A673 (cell line): ENCODE measurements at regions not wholly inside any gene's neighbourhood (a gene's known extent, or its start where the extent isn't known, plus 50 kb on each side); places are given as distances from the start of the nearest gene placed in this dataset.

ENCODE experiments used
- BruUV-seq: library from RNA; stranded (reverse); fragments of 400-500 nt; replicated peaks from 2 replicates; lab custom pipeline; 2021; lab: Mats Ljungman, UMichigan
- CTCF ChIA-PET: fragments of 300-600 bp; sonication (Branson Sonifier 250); formaldehyde crosslinking; loops from one replicate; lab custom pipeline; 2022; ENCODE audit warnings: antibody characterized with exemption; lab: Charles Lee
- POLR2A ChIA-PET: fragments of 300-600 bp; sonication (Branson Sonifier 250); formaldehyde crosslinking; loops from one replicate; lab custom pipeline; 2022; ENCODE audit warnings: antibody characterized with exemption; ENCODE audit not compliant: low non-redundant PET; lab: Charles Lee
- DNase-seq: peaks from one replicate; pipeline ENCODE4 v3.0.0-alpha.2; 2015; ENCODE audit warnings: low spot score
- H3K27ac ChIP-seq: fragments of 200-600 bp; sonication (generic); 2 replicates; pipeline ENCODE4 v1.5.1; 2016; ENCODE audit warnings: mixed run types, low read depth, mild to moderate bottlenecking, mixed read lengths, antibody characterized with exemption, low read length; ENCODE audit not compliant: poor library complexity, severe bottlenecking
- H3K27me3 ChIP-seq: fragments of 200-600 bp; sonication (generic); replicated peaks from 2 replicates; pipeline ENCODE4 v1.6.1; 2017; ENCODE audit warnings: mixed run types, low read depth, mild to moderate bottlenecking, mixed read lengths, antibody characterized with exemption, low read length; ENCODE audit not compliant: insufficient read depth, poor library complexity
- H3K36me3 ChIP-seq: fragments of 200-600 bp; sonication (generic); 2 replicates; pipeline ENCODE4 v1.6.1; 2016; ENCODE audit warnings: mixed run types, mild to moderate bottlenecking, mixed read lengths, antibody characterized with exemption, low read length; ENCODE audit not compliant: insufficient read depth, poor library complexity, severe bottlenecking
- H3K4me1 ChIP-seq: fragments of 200-600 bp; sonication (generic); 2 replicates; pipeline ENCODE4 v1.6.1; 2017; ENCODE audit warnings: mixed run types, mild to moderate bottlenecking, mixed read lengths, antibody characterized with exemption, low read length; ENCODE audit not compliant: insufficient read depth, poor library complexity, severe bottlenecking
- H3K4me3 ChIP-seq: fragments of 200-600 bp; sonication (generic); 2 replicates; pipeline ENCODE4 v1.5.1; 2016; ENCODE audit warnings: low read depth, mixed run types, mild to moderate bottlenecking, mixed read lengths, low read length; ENCODE audit not compliant: poor library complexity, severe bottlenecking
- H3K9me3 ChIP-seq: fragments of 200-600 bp; sonication (generic); 2 replicates; pipeline ENCODE4 v1.6.1; 2016; ENCODE audit warnings: mixed run types, low read depth, mild to moderate bottlenecking, mixed read lengths, antibody characterized with exemption, low read length; ENCODE audit not compliant: poor library complexity, severe bottlenecking
- CTCF ChIP-seq: fragments of 300-800, 200-600 bp; sonication (generic); conservative IDR thresholded peaks from 2 replicates; pipeline ENCODE4 v1.5.1; 2017; ENCODE audit warnings: low read depth, mild to moderate bottlenecking, antibody characterized with exemption, low read length, moderate library complexity, mixed read lengths
- EZH2 ChIP-seq: fragments of 200-600 bp; sonication (generic); IDR thresholded peaks from 2 replicates; pipeline ENCODE4 v1.6.1; 2017; ENCODE audit warnings: borderline replicate concordance, low read depth, mild to moderate bottlenecking, mixed read lengths, antibody characterized with exemption, low read length; ENCODE audit not compliant: poor library complexity, severe bottlenecking
- intact Hi-C: fragments of 100-400 bp; cut with micrococcal nuclease; formaldehyde crosslinking; loops from one replicate; pipeline ENCODE4 v1.10.0; 2022; ENCODE audit not compliant: unreplicated experiment

- BruUV-seq = no TSS peak
- H3K27me3 ChIP-seq = no peaks in the 10 kb centered on the region
- no peak for TF ChIP-seq CTCF
- ChIA-PET CTCF (no interaction called here), POLR2A (no interaction called here)
- no peak for DNase-seq
- peaks cover 28% of the 10 kb centered on the region for H3K4me1 ChIP-seq
- intact Hi-C loops = no loop called here
- no peak overlapping the region for H3K4me3 ChIP-seq
- no peaks in the 10 kb centered on the region for H3K9me3 ChIP-seq
- H3K36me3 ChIP-seq = no peaks in the 10 kb centered on the region
- H3K27ac ChIP-seq = peak overlapping the region; percentile 58
Measured at GRCh38 chr3:189493271-189493670, 137.9 kb upstream of the TP63 start.

- Histone ChIP-seq H3K4me3 (no peak overlapping the region), H3K27ac (peak overlapping the region; percentile 99), H3K27me3 (no peaks in the 10 kb centered on the region), H3K9me3 (no peaks in the 10 kb centered on the region), H3K4me1 (peaks cover 30% of the 10 kb centered on the region), H3K36me3 (no peaks in the 10 kb centered on the region)
- intact Hi-C loops = no loop called here
- ChIA-PET CTCF (no interaction called here), POLR2A (interaction anchor here (0.7 kb wide), 1 partner anchor 14 kb away, joined by 6 read pairs; no protein-coding TSS in a partner anchor)
- no peak for DNase-seq
- TF ChIP-seq EZH2 = no peak
- TF ChIP-seq CTCF = no peak
- no TSS peak for BruUV-seq
Measured at GRCh38 chr3:189494632-189495031, 136.6 kb upstream of the TP63 start.

- POLR2A ChIA-PET = interaction anchor here (0.6 kb wide), 1 partner anchor 81 kb away, joined by 3 read pairs; no protein-coding TSS in a partner anchor
- no TSS peak for BruUV-seq
- Histone ChIP-seq H3K27ac (peak overlapping the region; percentile 99), H3K4me1 (peaks cover 37% of the 10 kb centered on the region), H3K4me3 (no peak overlapping the region), H3K36me3 (no peaks in the 10 kb centered on the region), H3K9me3 (no peaks in the 10 kb centered on the region), H3K27me3 (no peaks in the 10 kb centered on the region)
- TF ChIP-seq EZH2 (no peak), CTCF (no peak)
- DNase-seq = no peak
- CTCF ChIA-PET = interaction anchor here (0.6 kb wide), 1 partner anchor 466 kb away, joined by 5 read pairs; no protein-coding TSS in a partner anchor
- intact Hi-C loops = no loop called here
Measured at GRCh38 chr3:189496375-189497138, 134.6 kb upstream of the TP63 start.
